NCI-H1694 (cell line): ENCODE measurements at regions not wholly inside any gene's neighbourhood (a gene's known extent, or its start where the extent isn't known, plus 50 kb on each side); places are given as distances from the start of the nearest gene placed in this dataset.

Source experiments
- DNase-seq: peaks from one replicate; lab custom pipeline; 2025; lab: John Stamatoyannopoulos, UW

DNA sequence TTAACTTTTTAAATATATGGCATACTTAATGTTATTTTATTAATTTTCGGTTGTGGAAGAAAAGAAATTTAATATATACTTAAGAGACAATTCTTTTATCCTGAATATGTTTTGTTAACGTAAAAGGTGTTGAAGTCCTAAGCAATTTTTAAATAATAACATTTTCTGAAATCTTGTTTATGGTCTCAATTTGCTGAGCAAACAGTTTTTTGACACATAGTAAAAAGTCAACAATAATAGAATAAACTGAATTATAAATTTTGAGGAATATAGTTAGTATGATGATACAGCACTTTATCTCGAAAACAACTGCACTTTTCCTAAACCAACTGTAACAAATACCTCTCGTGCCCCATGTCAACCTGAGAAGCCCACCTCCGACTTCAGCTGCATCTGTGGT is 229.8 kb upstream of the TARS1 start:
- DNase-seq: no peak

DNA sequence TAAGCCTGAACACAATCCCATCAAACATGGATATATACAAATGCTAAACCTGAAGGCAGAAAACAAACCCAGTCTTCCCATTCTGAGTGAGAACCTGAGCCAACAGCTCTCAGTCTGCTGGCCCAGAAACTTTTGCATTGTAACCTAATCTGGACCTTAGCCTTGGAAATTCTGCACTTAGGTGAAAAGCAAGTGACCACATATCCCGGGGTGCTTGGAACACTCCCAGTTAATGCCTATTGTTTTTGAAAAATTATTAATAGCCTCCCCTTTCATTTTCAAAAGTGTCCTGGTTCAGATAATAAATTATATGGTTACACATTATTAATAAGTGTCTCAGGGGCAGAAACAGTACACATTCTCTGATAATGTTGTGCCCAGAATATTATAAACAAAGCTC is 228.3 kb upstream of the TARS1 start:
- no peak for DNase-seq

DNA sequence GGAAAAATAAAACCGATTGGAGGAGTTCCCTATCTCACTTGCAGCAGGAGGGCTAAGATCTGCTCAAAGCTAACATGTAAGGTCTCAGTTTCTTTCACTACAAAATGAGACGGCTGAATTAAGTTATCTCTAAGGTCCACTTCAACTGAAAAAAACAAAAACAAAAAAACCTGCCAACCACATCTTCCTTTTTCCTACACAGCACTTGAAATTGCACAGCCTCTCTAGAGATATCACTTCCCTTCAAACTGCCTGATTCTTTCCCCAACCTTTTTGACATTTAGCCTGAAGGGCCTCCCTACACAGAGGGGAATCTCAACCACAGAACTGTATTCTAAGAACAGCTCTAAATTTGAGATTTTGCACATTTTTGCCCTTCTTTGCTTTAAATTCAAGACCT is 227.9 kb upstream of the TARS1 start:
- DNase-seq: no peak

DNA sequence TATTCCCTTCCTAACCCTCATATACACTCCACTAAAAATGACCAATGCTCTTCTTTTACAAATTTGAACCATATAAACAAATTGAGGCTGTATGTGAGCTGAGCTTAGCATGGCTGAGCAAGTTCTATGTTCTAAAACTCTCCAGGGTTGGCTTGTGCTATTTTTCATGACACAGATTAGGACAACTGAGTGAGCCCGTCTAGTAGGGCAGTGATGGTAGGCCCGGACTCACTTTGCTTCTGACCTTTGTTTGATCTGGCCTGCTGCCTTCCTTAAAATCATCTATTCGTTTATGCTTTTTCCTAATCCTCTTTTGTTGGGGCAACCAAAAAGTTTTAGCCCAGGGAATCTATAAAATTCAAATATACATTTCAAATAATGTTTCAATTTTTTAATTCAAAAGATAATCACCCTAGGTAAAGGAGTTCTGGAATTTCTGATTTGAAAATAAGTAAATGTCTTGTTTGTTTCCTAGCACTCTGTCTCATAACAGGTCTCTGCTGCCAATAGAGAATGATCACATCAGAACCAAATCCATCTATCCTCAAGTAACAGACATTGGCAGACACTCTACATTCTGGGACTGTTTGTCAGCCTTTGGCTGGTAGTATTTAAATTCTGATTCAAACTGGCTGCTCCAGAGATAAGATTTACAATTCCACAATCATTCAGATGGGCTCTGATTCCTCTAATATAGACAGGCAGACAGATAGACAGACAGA is 217.0 kb upstream of the TARS1 start:
- DNase-seq: no peak

DNA sequence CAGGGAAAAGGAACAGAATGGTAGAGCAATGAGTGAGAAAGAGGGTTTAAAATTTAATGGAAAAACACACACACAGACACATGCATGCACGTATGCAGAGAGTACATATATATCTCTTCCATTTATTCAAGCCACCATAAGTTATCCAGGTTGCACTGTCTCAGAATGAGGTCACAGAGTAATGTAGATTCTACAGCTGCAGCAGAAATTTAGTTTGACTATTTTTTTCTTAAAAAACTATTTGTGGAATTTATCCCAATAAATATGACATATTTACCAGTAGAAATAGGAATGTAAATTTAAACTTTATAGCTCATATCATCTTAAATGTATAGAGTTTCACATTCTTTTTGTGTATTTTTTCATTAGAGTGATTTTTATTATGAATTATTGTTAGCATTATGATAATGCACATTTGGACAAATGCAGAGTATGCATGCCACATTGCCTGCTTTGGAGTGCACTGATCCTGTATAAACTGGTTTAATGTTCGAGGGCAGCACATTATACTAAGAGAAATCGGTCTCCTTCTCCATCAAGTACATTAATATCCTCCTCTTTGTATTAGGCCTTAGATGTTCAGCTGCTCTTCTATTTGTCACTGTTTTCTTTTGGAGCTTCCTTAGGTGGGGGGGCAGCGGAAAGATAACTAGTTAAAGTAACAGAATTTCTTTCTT is 216.3 kb upstream of the TARS1 start:
- no peak for DNase-seq

DNA sequence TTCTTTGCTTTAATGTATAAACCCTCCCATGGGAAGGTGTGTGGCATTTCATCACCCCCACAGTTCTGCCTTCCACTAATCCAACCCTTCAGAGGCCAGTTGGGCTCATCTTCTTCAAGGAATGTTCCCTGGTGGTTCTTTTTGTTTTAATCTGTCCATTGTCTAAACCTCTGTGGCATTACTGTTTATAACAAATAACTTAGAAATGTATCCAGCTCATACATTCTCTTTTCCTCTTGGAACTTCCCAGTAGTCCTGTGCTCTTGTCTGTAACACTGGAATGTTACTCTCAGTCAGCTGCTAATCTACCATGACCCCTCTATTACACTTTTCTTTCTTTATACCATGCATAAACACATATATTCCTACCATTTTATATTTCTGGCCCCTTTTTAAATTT is 213.5 kb upstream of the TARS1 start:
- no peak for DNase-seq

DNA sequence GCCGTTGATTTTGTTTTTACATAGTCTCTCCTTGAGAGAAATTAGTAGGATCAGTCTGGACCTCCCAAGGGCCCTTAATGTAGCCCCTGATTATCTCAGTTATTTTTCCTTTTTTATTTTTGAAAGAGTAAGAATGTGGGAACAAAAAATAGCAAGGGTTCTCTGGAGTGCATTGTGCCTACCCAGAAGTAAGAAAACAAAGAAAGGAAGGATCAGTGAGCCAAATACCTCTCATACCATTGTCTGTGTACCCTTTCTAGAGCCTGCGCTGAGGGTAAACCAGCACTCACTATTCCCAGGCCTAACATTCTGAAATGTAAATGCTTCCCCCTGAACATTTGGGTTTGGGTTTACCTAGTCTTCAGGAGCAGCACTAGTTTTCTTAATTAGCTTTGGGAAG is 213.0 kb upstream of the TARS1 start:
- no peak for DNase-seq

DNA sequence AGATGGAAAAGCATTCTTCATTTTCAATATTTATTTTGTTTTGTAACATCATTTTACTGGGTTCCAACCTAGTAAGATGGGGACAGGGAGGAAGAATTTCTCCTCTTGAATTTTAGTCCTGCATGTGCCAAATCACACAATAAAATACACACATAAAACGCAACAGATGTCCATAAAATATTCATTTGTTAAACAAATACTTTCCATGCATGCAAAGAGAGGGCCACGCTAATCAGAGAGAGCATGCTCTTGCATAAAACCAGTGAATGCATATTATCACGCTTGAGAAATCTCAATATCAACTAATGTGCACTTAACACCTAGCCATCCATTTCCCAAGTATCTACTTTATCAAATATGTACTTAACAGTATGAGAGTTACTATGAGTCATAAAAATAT is 212.6 kb upstream of the TARS1 start:
- DNase-seq: no peak

DNA sequence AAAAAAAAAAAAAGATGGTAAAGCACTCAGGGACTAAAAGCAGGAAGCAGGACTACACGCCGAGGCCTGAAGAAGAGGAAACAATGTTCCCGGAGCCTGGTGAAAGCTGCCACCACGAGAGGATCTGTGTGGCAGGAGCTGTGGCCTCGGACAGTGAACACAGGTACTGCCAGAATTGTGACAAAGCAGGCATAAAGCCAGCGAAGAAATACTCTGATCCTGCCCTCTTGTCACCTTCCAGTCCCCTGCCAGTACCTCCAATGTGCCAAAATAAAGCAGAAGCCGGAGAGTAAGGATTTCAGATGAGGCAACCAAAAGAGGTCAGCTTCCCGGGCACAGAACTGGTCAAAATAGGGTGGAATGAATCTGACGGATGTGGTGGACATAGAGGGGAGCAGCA is 211.5 kb upstream of the TARS1 start:
- no peak for DNase-seq

DNA sequence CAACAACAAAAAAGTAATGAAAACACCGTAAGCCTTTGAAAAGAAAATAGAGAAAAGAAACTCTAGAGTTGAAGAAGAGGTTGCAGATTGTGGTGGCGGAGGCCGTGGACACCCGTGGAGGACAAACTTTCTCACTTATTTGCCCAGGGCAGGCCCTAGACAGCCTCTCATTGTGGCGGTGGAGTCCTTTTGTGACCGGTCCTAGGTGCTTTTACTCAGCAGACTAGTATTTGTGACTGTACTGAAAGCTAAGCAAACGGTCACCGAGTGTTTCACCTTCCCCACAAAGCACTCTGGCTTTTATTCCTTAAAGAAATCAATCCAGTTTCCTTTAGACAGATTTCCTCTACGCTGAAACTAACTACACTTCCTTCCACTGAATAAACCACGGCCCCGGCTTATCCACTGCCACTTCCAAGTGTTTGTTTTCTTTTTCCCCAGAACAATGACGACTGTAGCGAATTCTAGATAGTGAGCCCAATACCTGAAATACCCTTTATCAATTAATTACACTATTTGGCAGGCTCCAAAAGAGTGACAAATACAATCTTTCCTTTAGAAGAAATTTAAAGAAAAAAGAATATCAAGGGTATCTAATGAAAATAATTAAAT is 210.2 kb upstream of the TARS1 start:
- DNase-seq: no peak

DNA sequence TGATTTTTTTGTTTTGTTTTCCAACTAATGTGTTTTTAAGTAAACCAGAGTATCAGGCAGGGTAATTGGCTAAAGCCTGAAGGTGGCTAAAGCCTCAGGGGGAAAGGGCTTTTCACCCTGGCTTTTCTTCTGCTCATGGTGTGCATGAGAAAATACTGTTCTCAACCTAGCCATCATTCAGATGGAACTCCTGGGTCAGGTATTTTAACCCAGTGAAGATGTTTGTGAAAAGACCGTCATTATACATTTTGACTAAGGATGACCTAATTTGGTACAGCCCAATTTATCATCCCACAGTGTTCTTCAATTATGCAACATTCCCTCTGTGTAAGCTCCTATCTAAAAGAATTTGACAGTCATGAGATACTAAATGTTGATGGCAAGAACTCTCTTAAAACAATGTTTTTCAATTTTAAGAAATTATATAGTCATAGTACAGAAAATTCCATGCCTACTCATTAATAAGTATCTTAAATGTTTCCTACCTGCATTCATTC is 209.5 kb upstream of the TARS1 start:
- DNase-seq: no peak

DNA sequence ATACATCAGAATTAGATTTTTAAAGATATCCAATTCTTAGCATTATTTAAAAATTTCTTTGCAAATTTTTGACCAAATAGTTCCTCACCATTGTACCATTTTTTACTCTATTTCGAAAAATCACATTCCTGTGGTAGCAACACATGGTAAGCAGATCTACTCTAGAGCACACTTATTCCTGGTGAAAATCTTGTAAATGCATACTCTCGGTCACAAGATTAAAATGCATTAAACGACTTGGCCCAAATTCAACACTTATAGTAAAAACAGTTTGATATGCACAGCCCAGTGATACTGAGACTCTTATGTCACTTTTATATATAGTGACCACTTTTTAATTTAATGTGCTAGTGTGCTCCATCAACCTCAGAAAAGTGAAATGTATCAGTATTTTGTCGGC is 208.8 kb upstream of the TARS1 start:
- no peak for DNase-seq

DNA sequence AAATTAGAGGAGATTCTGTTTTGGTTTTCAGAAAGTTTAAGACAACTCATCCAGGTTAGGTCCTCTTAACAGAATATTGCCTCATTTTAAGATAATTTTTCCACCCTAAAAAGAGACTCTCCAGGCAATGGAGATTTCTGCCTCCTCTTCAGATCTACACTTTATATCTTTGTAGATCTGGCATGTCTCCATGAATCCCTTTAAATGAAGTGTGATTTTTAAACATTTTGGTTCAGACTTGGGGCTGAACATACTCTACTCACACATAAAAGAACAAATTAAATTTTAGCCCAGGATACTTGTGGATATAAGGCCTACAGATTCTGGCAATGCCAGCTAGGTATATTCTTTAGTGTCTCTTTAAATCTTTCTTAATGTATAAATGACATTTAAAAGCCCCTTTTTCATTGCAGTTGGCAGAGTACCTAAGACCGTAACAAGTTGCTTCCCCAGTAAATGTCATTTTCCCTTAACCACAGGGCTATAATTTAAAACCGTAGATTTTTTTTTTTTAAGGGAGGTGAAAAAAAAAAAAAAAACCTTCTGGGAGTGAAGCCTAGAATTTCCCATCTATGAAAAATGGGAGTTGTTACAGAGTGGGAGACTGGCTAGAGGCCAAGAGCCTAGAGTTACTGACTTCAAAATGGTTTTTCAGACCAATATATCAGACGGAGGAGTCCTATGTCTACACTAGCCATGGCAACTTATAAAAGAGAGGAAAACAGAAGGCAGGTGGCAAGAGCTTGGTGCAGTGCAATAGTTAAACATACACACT is 207.8 kb upstream of the TARS1 start:
- no peak for DNase-seq

DNA sequence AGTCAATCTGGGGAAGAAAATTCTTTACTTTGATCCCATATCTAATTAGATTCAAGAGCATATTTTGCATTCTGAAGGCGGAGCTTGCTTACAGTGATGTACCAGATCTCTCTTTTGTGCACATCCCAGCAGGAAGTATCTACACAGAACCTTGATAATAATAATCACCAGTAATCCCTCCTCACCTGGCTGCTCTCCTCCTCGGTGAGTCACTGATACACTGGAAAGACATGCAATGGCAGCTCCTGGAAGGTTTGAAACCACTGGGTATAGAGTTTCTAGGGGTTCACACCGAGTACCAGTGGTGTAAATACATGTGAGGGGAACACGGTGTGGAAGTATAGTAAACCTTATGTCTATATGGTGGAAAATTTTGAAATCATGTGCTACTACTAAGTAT is 205.5 kb upstream of the TARS1 start:
- DNase-seq: no peak

DNA sequence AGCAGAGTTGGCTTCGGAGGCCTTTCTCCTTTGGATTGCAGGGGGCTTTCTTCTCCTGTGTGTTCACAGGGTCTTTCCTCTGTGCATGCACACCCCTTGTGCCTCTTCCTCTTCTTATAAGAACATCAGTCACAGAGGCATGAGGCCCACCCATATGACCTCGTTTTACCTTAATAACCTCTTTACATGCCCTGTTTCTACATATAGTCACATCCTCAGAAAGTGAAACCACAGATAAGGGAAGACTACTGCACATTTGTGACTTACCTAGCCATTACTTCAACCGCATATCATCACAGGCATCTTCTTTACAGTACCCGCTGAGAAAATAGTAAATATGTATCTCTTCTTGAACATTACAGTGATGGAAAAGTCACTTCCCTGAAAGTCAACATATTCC is 204.9 kb upstream of the TARS1 start:
- DNase-seq: no peak

DNA sequence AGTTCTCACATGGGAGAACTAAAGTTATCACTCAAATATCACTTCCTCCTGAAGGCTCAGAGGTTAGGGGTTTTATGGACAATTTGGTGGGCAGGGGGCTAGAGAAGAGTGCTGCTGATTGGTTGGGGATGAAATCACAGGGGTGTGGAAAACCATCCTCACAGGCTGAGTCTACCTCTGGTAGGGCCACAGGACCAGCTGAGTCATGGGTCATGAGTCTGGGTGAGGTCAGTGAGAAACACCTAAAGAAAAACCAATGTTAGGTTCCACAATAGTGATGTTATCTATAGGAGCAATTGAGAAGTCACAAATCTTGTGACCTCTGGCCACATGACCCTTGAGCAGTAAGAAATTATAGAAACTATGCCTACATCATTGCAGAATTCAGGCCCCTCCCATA is 203.3 kb upstream of the TARS1 start:
- DNase-seq: no peak

DNA sequence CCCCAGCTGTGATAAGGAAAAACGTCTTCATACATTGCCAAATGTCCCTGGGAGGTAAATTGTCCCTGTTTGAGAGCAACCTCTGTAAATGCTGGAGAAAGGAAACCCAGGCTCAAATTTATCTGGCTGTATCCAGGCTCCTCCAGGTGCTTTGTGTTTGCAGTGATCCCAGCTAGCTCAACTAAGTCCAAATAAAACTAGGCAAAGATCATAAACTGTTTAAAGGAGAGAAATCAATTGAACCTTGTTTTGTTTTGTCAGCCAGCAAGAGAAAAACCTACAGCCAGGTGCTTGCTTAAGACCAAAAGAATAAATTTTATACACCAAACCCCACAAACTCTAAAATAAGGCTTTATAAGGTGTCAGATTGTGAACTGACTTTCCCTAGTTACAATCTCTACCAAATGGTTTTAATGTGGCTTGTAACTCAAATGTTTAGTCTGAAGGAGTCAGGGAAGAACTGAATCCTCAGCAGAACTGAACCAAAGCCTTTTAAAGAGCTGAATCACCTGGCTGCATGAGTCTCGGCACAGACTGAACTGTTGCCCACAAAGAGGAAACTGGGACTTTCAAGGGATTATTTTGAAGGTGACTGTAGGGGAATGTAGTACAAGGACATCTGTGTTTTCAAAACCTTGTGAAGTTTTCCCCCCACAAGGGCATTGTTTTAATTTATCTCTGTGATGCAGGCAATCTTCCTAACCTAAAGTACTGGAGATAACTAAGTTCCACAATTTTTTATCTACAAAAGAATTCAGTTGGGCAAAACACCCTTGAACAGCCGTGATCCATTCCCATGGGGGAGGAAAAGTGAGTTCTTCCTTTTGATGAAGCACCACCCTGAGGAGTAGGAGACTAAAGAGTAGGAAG is 201.7 kb upstream of the TARS1 start:
- no peak for DNase-seq

DNA sequence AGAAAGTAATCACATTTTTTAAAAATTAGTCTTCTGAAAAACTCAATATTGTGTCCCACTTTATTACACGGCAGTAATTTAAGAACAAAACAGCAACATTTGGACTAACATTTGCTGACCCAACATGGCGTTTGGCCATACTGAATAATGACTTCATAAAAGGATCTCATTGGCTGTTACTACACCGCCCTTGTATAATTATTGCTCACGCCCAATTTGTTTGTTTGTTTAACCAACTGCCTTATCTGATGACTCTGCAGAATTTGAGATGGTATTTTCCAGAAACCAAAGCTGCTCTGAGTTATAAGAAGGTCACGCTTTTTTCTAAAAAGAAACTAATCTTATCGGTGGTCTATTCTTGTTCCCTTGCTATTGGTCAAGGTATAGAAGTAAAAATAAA is 200.2 kb upstream of the TARS1 start:
- DNase-seq: no peak

DNA sequence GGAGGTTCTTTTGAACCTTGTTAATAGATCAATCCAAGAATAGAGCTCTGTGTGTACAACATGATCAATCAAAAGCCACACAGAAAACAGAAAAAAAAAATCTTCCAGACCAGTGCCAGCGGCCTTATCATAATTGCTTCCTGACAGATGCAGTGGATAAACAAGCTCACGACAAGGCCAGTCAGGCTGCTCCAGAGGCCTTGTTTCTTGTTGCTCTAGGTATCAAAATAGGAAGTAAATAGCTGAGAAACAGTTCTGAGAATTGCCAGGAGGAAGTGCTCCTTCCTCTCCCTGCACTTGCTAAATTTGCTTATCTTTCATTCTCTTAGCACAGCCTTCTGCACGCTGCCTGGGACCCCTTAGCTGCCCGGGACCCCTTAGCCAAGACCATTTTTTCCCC is 199.0 kb upstream of the TARS1 start:
- DNase-seq: no peak

DNA sequence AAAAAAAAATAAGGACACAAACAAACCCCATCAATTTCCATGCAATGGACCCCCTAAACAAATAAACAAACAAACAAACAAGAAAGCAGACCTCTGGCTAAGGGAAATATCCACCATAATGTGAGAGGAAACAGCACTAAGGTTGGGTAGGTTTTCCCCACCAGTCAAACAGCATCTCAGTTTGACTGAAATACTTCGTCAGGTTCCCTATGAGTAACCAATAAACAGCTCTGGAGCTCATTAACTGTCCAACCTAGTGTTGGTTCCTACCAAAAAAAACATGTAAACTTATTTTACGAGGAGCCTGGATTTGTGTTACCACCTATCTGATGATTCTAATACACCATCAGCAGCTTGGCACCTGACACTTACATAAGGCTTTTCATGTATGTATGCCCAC is 198.5 kb upstream of the TARS1 start:
- no peak for DNase-seq

DNA sequence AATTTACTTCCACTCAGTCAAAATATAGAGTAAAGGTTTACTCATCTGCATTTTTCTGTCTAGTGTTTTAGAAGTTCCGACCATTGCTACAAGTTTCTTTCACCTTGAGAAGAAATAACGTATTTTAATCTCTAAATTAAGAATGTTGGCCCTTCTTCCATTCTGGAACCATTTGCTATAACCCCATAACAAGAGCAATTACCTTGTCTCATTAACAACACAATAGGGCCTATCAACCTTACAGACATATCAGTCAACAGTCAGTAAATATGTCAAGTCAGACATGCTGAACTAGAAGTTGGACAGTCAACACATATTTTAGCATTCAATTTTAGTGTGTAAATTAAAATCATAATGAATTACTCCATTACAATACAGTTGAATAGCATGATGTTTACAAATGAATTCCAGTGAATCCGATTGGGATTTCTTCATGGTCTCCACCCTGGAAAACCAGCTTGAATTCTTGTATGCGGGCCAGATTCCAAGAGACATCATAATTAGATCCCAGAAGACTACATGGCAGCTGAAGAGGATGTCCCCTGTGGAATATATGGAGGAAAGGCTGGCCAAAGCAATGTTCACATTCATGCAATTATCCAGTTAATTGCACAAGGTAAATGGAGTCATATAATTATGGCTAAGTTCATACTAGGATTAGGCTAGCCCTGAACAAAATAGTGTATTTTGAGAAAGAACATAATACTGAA is 196.2 kb upstream of the TARS1 start:
- DNase-seq: no peak
